ENCODE measurements at regions not wholly inside any gene's neighbourhood (a gene's known extent, or its start where the extent isn't known, plus 50 kb on each side); places are given as distances from the start of the nearest gene placed in this dataset.

DNA sequence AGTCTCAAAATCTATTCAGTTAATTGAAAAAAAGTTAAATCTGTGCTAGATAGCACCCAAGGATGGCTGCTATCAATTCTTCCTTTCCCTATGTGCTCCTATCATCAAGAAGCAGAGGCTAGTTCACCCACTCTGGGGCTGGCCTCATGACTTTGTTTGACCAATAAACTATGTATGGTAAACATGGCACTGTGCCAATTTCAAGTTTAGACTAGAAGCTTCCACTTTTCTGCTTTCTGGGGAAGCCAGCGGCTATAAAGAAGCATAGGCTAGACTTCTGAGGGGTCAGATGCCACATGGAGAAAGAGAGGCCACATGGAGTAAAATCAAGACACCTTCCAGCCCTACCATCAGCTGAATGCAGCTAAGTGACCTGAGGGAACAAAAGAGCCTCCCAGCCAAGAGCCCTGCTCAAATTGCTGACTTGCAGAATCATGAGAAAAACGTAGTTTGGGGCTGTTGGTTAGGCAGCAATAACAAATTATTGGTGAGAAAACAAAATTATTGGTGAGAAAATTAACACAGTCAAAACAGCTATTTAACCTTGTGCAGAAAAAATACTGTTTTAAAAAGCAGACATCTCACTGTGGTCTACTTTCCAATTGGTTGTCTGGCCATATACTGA is 86.5 kb upstream of the SLC14A2 start:
- TF ChIP-seq CTCF (IDR thresholded peaks at IDR 0.05 in 2 of 3, conservative IDR thresholded peaks at IDR 0.05 in 1 of 3; ENCODE audit: borderline replicate concordance in 1 of 3, insufficient read depth in 1 of 3, low read depth in 2 of 3, low read length in 2 of 3) (no peak), SP1 (IDR thresholded peaks at IDR 0.05; ENCODE audit: low read depth) (no peak), SRF (IDR thresholded peaks at IDR 0.05; ENCODE audit: low read depth) (no peak), TCF7L2 (IDR thresholded peaks at IDR 0.05; ENCODE audit: borderline replicate concordance, extremely low read depth, insufficient read depth, insufficient read length) (no peak)
